ENCODE measurements at regions not wholly inside any gene's neighbourhood (a gene's known extent, or its start where the extent isn't known, plus 50 kb on each side); places are given as distances from the start of the nearest gene placed in this dataset.

DNA sequence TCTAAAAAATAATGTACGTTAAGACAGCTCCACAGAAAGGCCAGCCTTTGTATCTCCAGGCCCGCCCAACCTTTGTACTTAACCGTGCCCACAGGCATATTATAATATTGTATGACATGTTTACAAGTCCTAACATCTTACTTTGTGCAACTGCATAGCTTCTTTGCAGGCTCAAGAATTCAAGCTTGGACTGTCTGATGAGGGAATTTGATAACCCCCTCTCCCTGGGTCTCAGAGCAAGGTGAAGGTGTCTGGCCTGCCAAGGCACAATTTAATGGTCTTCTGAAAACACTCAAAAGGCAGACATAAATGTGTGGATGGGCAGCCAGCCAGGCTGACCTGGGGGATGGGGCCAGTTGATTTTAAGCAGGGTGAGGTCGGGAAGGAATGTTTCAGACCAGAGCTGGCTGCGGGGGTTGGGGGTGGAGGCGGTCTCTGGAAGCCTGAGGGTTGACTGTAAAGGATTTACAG, 732.7 kb upstream of the FANCL start:
- Mint-ChIP-seq H3K4me1 (peaks cover 30% of the 10 kb centered on the region), H3K4me3 (no peak overlapping the region), H3K27me3 (ENCODE audit: low read depth) (no peaks in the 10 kb centered on the region), H3K36me3 (ENCODE audit: low read depth) (no peaks in the 10 kb centered on the region), H3K9me3 (no peaks in the 10 kb centered on the region), H3K27ac (peak overlapping the region in 2 of 3 experiments; percentile 15 to 66)
- no peak for TF ChIP-seq CTCF (IDR thresholded peaks at IDR 0.05; ENCODE audit: unreplicated experiment in 3 of 3)

DNA sequence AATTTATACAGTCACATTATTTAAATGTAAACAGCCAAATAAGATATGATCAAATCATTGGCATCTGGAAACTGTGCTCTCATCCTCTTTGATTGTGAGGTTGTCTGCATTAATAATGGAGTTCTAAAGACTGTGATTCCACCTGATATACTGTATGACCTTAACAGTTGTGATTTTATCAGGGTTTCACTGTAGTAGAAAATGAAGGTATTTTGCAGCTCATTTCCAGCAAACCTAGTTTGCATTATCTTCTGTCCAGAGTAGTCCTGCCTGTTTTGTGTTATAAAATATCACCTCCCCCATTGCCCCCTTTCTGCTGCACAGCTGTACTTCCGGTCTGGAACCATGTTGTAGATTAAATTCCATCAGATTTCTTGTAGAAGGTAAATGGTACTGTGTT, 731.6 kb upstream of the FANCL start:
- Mint-ChIP-seq H3K27ac (no peak overlapping the region), H3K4me3 (no peak overlapping the region), H3K4me1 (peaks cover 30% of the 10 kb centered on the region), H3K27me3 (ENCODE audit: low read depth) (no peaks in the 10 kb centered on the region), H3K9me3 (no peaks in the 10 kb centered on the region), H3K36me3 (ENCODE audit: low read depth) (no peaks in the 10 kb centered on the region)
- TF ChIP-seq CTCF (IDR thresholded peaks at IDR 0.05; ENCODE audit: unreplicated experiment in 3 of 3): no peak

- Mint-ChIP-seq H3K36me3 (ENCODE audit: low read depth) (no peaks in the 10 kb centered on the region), H3K27me3 (ENCODE audit: low read depth) (no peaks in the 10 kb centered on the region), H3K9me3 (no peaks in the 10 kb centered on the region), H3K27ac (peak overlapping the region in 1 of 3 experiments; percentile 11), H3K4me1 (peaks cover 28% of the 10 kb centered on the region), H3K4me3 (no peak overlapping the region)
- TF ChIP-seq CTCF (IDR thresholded peaks at IDR 0.05; ENCODE audit: unreplicated experiment in 3 of 3): no peak
Measured at GRCh38 chr2:58971511-58972360, 730.6 kb upstream of the FANCL start.

DNA sequence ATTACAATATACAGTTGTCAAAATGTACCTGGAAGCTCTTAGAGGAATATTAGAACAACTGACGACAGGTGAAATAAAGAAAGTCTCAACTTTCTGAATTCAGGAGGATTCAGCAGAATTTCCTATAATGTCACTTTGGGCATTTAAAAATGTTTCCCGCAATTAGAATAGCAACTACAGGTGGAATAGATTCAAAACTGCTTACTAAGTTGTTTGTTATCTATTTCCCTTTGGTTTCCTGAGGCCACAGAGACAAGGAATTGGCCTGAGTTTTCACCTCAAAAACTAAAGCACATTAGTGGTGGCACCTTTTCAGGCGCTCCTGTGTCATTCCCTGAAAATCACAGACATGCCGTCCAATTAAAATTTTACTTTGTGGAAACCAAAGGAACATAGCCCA, 729.2 kb upstream of the FANCL start:
- no peak overlapping the region for H3K27ac Mint-ChIP-seq
- TF ChIP-seq CTCF (IDR thresholded peaks at IDR 0.05; ENCODE audit: unreplicated experiment in 3 of 3): no peak
- no peaks in the 10 kb centered on the region for H3K27me3 Mint-ChIP-seq (ENCODE audit: low read depth)
- peaks cover 15% of the 10 kb centered on the region for H3K4me1 Mint-ChIP-seq
- H3K4me3 Mint-ChIP-seq: no peak overlapping the region
- H3K9me3 Mint-ChIP-seq: no peaks in the 10 kb centered on the region
- H3K36me3 Mint-ChIP-seq (ENCODE audit: low read depth): no peaks in the 10 kb centered on the region

DNA sequence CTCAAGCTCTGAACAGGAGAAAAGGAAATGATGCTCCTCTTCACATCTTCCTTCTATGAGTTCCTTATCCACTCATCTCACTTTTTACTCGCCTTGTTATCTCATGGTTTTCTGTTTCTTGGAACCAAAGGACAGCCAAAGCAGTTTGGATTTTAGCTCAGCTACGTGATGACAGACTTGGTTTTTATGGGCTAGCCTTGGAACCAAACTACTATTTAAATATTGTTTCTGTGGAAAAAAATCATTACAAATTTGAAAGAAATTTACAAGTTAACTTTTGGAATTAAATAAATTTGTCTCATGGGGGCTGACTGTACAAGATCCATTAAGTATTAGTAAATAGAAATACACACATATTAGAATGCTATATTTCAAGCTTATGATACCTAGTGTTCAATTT, 727.8 kb upstream of the FANCL start:
- no peaks in the 10 kb centered on the region for H3K9me3 Mint-ChIP-seq
- TF ChIP-seq CTCF (IDR thresholded peaks at IDR 0.05; ENCODE audit: unreplicated experiment in 3 of 3): no peak
- peaks cover 3% of the 10 kb centered on the region for H3K4me1 Mint-ChIP-seq
- no peaks in the 10 kb centered on the region for H3K27me3 Mint-ChIP-seq (ENCODE audit: low read depth)
- H3K36me3 Mint-ChIP-seq (ENCODE audit: low read depth): no peaks in the 10 kb centered on the region
- H3K4me3 Mint-ChIP-seq: no peak overlapping the region
- no peak overlapping the region for H3K27ac Mint-ChIP-seq

DNA sequence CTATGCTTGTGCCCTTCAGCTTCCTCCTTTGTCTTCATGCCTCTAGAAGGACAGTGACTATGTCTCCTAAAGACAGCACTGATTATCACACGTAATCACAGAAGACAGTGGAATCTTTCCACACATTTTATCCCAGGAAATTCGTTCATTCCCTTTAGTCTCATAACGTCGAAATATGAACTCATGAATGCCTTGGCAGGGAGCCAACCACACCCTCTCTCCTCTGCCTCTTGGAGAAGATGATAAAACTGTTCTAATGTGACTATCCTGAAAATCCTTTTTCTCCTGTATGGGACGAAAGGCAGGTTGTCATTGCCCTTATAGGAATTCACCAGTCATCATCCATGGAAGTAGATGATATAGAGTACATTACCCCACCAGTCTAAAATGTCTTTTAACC, 726.6 kb upstream of the FANCL start:
- Mint-ChIP-seq H3K27ac (no peak overlapping the region), H3K4me3 (no peak overlapping the region), H3K36me3 (ENCODE audit: low read depth) (no peaks in the 10 kb centered on the region), H3K4me1 (no peaks in the 10 kb centered on the region), H3K9me3 (no peaks in the 10 kb centered on the region), H3K27me3 (ENCODE audit: low read depth) (no peaks in the 10 kb centered on the region)
- TF ChIP-seq CTCF (IDR thresholded peaks at IDR 0.05; ENCODE audit: unreplicated experiment in 3 of 3): no peak

All from nephron (organoid).